Mesenchymal stem cell (in vitro differentiated cells and primary cell): ENCODE measurements at regions not wholly inside any gene's neighbourhood (a gene's known extent, or its start where the extent isn't known, plus 50 kb on each side); places are given as distances from the start of the nearest gene placed in this dataset.

ENCODE experiments used
- DNase-seq: peaks from one replicate; pipeline ENCODE4 v3.0.0-alpha.2; 2013
- H2AFZ ChIP-seq: one replicate; pipeline ENCODE4 v1.6.1; 2013; ENCODE audit warnings: low read depth, mild to moderate bottlenecking, control low read depth, inconsistent platforms, low read length, moderate library complexity
- H2AK5ac ChIP-seq: 2 replicates; pipeline ENCODE4 v1.6.1; 2013; ENCODE audit warnings: low read length, moderate library complexity, mild to moderate bottlenecking, inconsistent platforms; ENCODE audit not compliant: severe bottlenecking
- H2BK120ac ChIP-seq: one replicate; pipeline ENCODE4 v1.6.1; 2013; ENCODE audit warnings: low read depth, mild to moderate bottlenecking, inconsistent platforms, low read length, moderate library complexity
- H2BK12ac ChIP-seq, 2 experiments: one replicate each; pipeline ENCODE4 v1.6.1; 2013; ENCODE audit warnings: inconsistent platforms in 2 of 2, low read length in 2 of 2, mild to moderate bottlenecking in 2 of 2, moderate library complexity in 2 of 2, control low read depth in 1 of 2
- H2BK15ac ChIP-seq: one replicate; pipeline ENCODE4 v1.6.1; 2013; ENCODE audit warnings: mild to moderate bottlenecking, low read depth, inconsistent platforms; ENCODE audit not compliant: poor library complexity, severe bottlenecking
- H2BK5ac ChIP-seq: 2 replicates; pipeline ENCODE4 v1.6.1; 2013; ENCODE audit warnings: low read depth, mild to moderate bottlenecking, low read length, control low read depth, inconsistent platforms; ENCODE audit not compliant: poor library complexity, severe bottlenecking
- H3K14ac ChIP-seq, 2 experiments: one replicate each; pipeline ENCODE4 v1.6.1; 2013; ENCODE audit warnings: inconsistent platforms in 2 of 2, low read length in 2 of 2, control low read depth in 1 of 2, mild to moderate bottlenecking in 1 of 2, moderate library complexity in 1 of 2
- H3K18ac ChIP-seq, 2 experiments: one replicate each; pipeline ENCODE4 v1.6.1; 2013; ENCODE audit warnings: inconsistent platforms in 2 of 2, low read length in 2 of 2, control low read depth in 1 of 2, low read depth in 1 of 2, mild to moderate bottlenecking in 1 of 2
- H3K23ac ChIP-seq, 2 experiments: one replicate each; pipeline ENCODE4 v1.6.1; 2013; ENCODE audit warnings: inconsistent platforms in 2 of 2, low read length in 2 of 2, mild to moderate bottlenecking in 2 of 2, moderate library complexity in 2 of 2, control low read depth in 1 of 2
- H3K27ac ChIP-seq: 2 replicates; pipeline ENCODE4 v1.5.1; 2013; ENCODE audit warnings: mild to moderate bottlenecking, moderate library complexity, low read length, control low read depth, inconsistent platforms; ENCODE audit not compliant: poor library complexity, severe bottlenecking
- H3K27me3 ChIP-seq, 2 experiments: 2 replicates each; pipeline versions ENCODE4 v1.6.1 to v1.7.0; 2013; ENCODE audit warnings: low read length in 2 of 2, mild to moderate bottlenecking in 2 of 2, moderate library complexity in 2 of 2, control low read depth in 1 of 2, inconsistent platforms in 1 of 2; ENCODE audit not compliant: control insufficient read depth in 1 of 2, insufficient read depth in 1 of 2
- H3K36me3 ChIP-seq, 2 experiments: 2 replicates each; pipeline versions ENCODE4 v1.6.1 to v1.7.0; 2013; ENCODE audit warnings: low read length in 2 of 2, control low read depth in 1 of 2, inconsistent platforms in 1 of 2, low read depth in 1 of 2, mild to moderate bottlenecking in 1 of 2; ENCODE audit not compliant: insufficient read depth in 2 of 2, control insufficient read depth in 1 of 2
- H3K4ac ChIP-seq, 2 experiments: one replicate each; pipeline ENCODE4 v1.6.1; 2013; ENCODE audit warnings: inconsistent platforms in 2 of 2, low read length in 2 of 2, mild to moderate bottlenecking in 2 of 2, moderate library complexity in 2 of 2, control low read depth in 1 of 2, low read depth in 1 of 2
- H3K4me1 ChIP-seq: 2 replicates; pipeline ENCODE4 v1.6.1; 2013; ENCODE audit warnings: low read depth, low read length, control low read depth; ENCODE audit not compliant: control insufficient read depth, insufficient read depth
- H3K4me2 ChIP-seq: 2 replicates; pipeline ENCODE4 v1.6.1; 2013; ENCODE audit warnings: low read length, mild to moderate bottlenecking, inconsistent platforms; ENCODE audit not compliant: poor library complexity, severe bottlenecking
- H3K4me3 ChIP-seq, 2 experiments: 2 replicates each; pipeline versions ENCODE4 v1.5.1 to v1.7.0; 2013; ENCODE audit warnings: low read length in 2 of 2, mild to moderate bottlenecking in 2 of 2, control low read depth in 1 of 2, low read depth in 1 of 2; ENCODE audit not compliant: insufficient read depth in 1 of 2
- H3K79me1 ChIP-seq: replicated peaks from 2 replicates; pipeline ENCODE4 v1.6.1; 2013; ENCODE audit warnings: mild to moderate bottlenecking, control low read depth, low read length, inconsistent platforms; ENCODE audit not compliant: poor library complexity, severe bottlenecking
- H3K9ac ChIP-seq: 2 replicates; pipeline ENCODE4 v1.7.0; 2013; ENCODE audit warnings: mild to moderate bottlenecking, low read length, moderate library complexity
- H3K9me3 ChIP-seq: 2 replicates; pipeline ENCODE4 v1.7.0; 2013; ENCODE audit warnings: mild to moderate bottlenecking, low read length; ENCODE audit not compliant: control insufficient read depth
- H4K8ac ChIP-seq: one replicate; pipeline ENCODE4 v1.6.1; 2013; ENCODE audit warnings: inconsistent platforms, mild to moderate bottlenecking, low read length, moderate library complexity
- H4K91ac ChIP-seq: one replicate; pipeline ENCODE4 v1.6.1; 2013; ENCODE audit warnings: mild to moderate bottlenecking, low read length, inconsistent platforms
- WGBS: methylation state at CpG from one replicate; pipeline ENCODE4 v1.1.7; 2013; ENCODE audit warnings: mixed read lengths; 5-methylcytosine and 5-hydroxymethylcytosine counted together

GRCh38 chr10:9505546-9505945 is 1451.1 kb downstream of the GATA3 start:
- WGBS, result 83% methylated on average over 1 of the region's 2 CpGs
- no peak overlapping the region for H3K4ac ChIP-seq
- DNase-seq, result no peak

GRCh38 chr10:9508606-9509005 is 1454.1 kb downstream of the GATA3 start:
- no peak overlapping the region for H3K27ac ChIP-seq
- H3K4me1 ChIP-seq, result no peaks in the 10 kb centered on the region
- WGBS, result no CpG with 5 or more reads among the region's 2 CpGs
- H2BK15ac ChIP-seq, result no peak overlapping the region
- H2AFZ ChIP-seq, result no peak overlapping the region
- H3K4me3 ChIP-seq, result no peak overlapping the region
- no peak overlapping the region for H2BK12ac ChIP-seq
- no peak overlapping the region for H3K9ac ChIP-seq
- no peak overlapping the region for H3K18ac ChIP-seq
- no peak overlapping the region for H3K14ac ChIP-seq
- H3K4ac ChIP-seq, result no peak overlapping the region
- no peak overlapping the region for H2BK120ac ChIP-seq
- H3K4me2 ChIP-seq, result no peak overlapping the region
- H3K79me1 ChIP-seq, result no peaks in the 10 kb centered on the region
- H3K36me3 ChIP-seq, result no peaks in the 10 kb centered on the region
- H3K27me3 ChIP-seq, result no peaks in the 10 kb centered on the region
- no peak overlapping the region for H4K8ac ChIP-seq
- no peak for DNase-seq
- H3K23ac ChIP-seq, result no peak overlapping the region
- no peak overlapping the region for H2BK5ac ChIP-seq
- H3K9me3 ChIP-seq, result no peaks in the 10 kb centered on the region
- H2AK5ac ChIP-seq, result no peak overlapping the region
- H4K91ac ChIP-seq, result no peak overlapping the region

More at GRCh38 chr10:9505546-9505945, 1451.1 kb downstream of the GATA3 start:
- H3K27ac ChIP-seq, result no peak overlapping the region
- no peak overlapping the region for H3K4me3 ChIP-seq
- no peak overlapping the region for H4K91ac ChIP-seq
- no peak overlapping the region for H2BK12ac ChIP-seq
- no peaks in the 10 kb centered on the region for H3K9me3 ChIP-seq
- H2AK5ac ChIP-seq, result no peak overlapping the region
- no peak overlapping the region for H3K4me2 ChIP-seq
- no peak overlapping the region for H2AFZ ChIP-seq
- no peak overlapping the region for H3K9ac ChIP-seq
- no peak overlapping the region for H3K18ac ChIP-seq
- no peak overlapping the region for H3K14ac ChIP-seq
- H3K23ac ChIP-seq, result no peak overlapping the region
- no peak overlapping the region for H2BK15ac ChIP-seq
- H2BK120ac ChIP-seq, result no peak overlapping the region
- no peaks in the 10 kb centered on the region for H3K79me1 ChIP-seq
- no peaks in the 10 kb centered on the region for H3K27me3 ChIP-seq
- no peak overlapping the region for H4K8ac ChIP-seq
- H3K36me3 ChIP-seq, result no peaks in the 10 kb centered on the region
- no peaks in the 10 kb centered on the region for H3K4me1 ChIP-seq
- H2BK5ac ChIP-seq, result no peak overlapping the region

- H2BK120ac ChIP-seq, result no peak overlapping the region
- WGBS, result 65% methylated on average over 3 of the region's 3 CpGs
- H4K8ac ChIP-seq, result no peak overlapping the region
- H2AFZ ChIP-seq, result no peak overlapping the region
- no peaks in the 10 kb centered on the region for H3K9me3 ChIP-seq
- H3K4me2 ChIP-seq, result no peak overlapping the region
- H3K14ac ChIP-seq, result no peak overlapping the region
- no peak overlapping the region for H3K4me3 ChIP-seq
- no peak overlapping the region for H2BK5ac ChIP-seq
- H3K23ac ChIP-seq, result no peak overlapping the region
- no peaks in the 10 kb centered on the region for H3K4me1 ChIP-seq
- DNase-seq, result no peak
- no peak overlapping the region for H3K18ac ChIP-seq
- no peak overlapping the region for H3K4ac ChIP-seq
- H3K27me3 ChIP-seq, result no peaks in the 10 kb centered on the region
- no peak overlapping the region for H2AK5ac ChIP-seq
- H4K91ac ChIP-seq, result no peak overlapping the region
- no peak overlapping the region for H2BK12ac ChIP-seq
- no peaks in the 10 kb centered on the region for H3K79me1 ChIP-seq
- H2BK15ac ChIP-seq, result no peak overlapping the region
- no peaks in the 10 kb centered on the region for H3K36me3 ChIP-seq
- H3K9ac ChIP-seq, result no peak overlapping the region
- H3K27ac ChIP-seq, result no peak overlapping the region
These were observed 1456.1 kb downstream of the GATA3 start for GRCh38 chr10:9510626-9511025.

- Histone ChIP-seq H3K23ac (no peak overlapping the region), H3K4ac (no peak overlapping the region), H3K18ac (no peak overlapping the region), H3K4me3 (no peak overlapping the region), H3K4me1 (no peaks in the 10 kb centered on the region), H3K4me2 (no peak overlapping the region), H3K79me1 (no peaks in the 10 kb centered on the region), H2BK12ac (no peak overlapping the region), H2AFZ (no peak overlapping the region), H4K91ac (no peak overlapping the region), H3K9me3 (peaks cover 3% of the 10 kb centered on the region), H2BK5ac (no peak overlapping the region), H4K8ac (no peak overlapping the region), H3K27ac (no peak overlapping the region), H3K14ac (no peak overlapping the region), H2AK5ac (no peak overlapping the region), H3K36me3 (no peaks in the 10 kb centered on the region), H3K9ac (no peak overlapping the region), H2BK15ac (no peak overlapping the region), H2BK120ac (no peak overlapping the region), H3K27me3 (no peaks in the 10 kb centered on the region)
- WGBS, result 65% methylated on average over 6 of the region's 6 CpGs
- no peak for DNase-seq
These were observed 1461.4 kb downstream of the GATA3 start for GRCh38 chr10:9515922-9516321.
